ENCODE measurements at regions not wholly inside any gene's neighbourhood (a gene's known extent, or its start where the extent isn't known, plus 50 kb on each side); places are given as distances from the start of the nearest gene placed in this dataset.
"Not testable (repeated sequence)": the region's sequence is repeated elsewhere in the genome, so short reads cannot be mapped to it uniquely, and the experiment has no call there.

DNA sequence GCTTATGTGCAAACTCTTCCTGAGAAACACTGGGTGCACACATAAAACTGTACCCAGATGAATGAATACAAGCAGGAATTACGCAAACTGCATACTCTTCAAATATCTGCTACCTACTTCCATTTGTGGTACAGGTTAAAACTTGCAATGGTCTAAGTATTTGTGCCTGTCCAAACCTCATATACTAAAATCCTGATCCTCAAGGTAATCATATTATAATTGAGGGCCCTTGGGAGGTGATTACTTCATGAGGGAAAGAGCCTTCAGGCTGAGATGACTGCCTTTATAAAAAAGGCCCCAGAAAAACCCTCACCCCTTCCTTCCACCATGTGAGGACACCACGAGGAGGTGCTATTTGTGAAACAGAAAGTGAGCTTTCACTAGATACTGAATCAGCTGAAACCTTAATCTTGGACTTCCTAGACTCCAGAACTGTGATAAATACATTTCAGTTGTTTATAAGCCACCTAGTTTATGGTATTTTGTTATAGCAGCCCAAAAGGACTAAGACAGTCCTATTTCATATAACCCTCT is 1977.2 kb downstream of the PCDH7 start:
- Mint-ChIP-seq H3K36me3 (ENCODE audit: unreplicated experiment) (no peaks in the 10 kb centered on the region), H3K27me3 (ENCODE audit: unreplicated experiment) (no peaks in the 10 kb centered on the region), H3K9me3 (ENCODE audit: unreplicated experiment) (peaks cover 4% of the 10 kb centered on the region), H3K4me3 (ENCODE audit: unreplicated experiment) (no peak overlapping the region), H3K27ac (ENCODE audit: unreplicated experiment) (no peak overlapping the region), H3K4me1 (ENCODE audit: unreplicated experiment) (peaks cover 12% of the 10 kb centered on the region)
- DNase-seq (ENCODE audit: extremely low spot score, unreplicated experiment): no peak
- TF ChIP-seq CTCF (IDR thresholded peaks at IDR 0.05): no peak

GRCh38 chr4:32700838-32701237 is 1980.7 kb downstream of the PCDH7 start:
- H3K27ac Mint-ChIP-seq (ENCODE audit: unreplicated experiment): no peak overlapping the region
- peaks cover 13% of the 10 kb centered on the region for H3K4me1 Mint-ChIP-seq (ENCODE audit: unreplicated experiment)
- H3K4me3 Mint-ChIP-seq (ENCODE audit: unreplicated experiment): no peak overlapping the region
- no peaks in the 10 kb centered on the region for H3K27me3 Mint-ChIP-seq (ENCODE audit: unreplicated experiment)
- DNase-seq (ENCODE audit: extremely low spot score, unreplicated experiment): no peak
- H3K36me3 Mint-ChIP-seq (ENCODE audit: unreplicated experiment): no peaks in the 10 kb centered on the region
- H3K9me3 Mint-ChIP-seq (ENCODE audit: unreplicated experiment): no peaks in the 10 kb centered on the region
- no peak for TF ChIP-seq CTCF (IDR thresholded peaks at IDR 0.05)

GRCh38 chr4:32706893-32707292 is 1986.7 kb downstream of the PCDH7 start:
- Mint-ChIP-seq H3K27ac (ENCODE audit: unreplicated experiment) (no peak overlapping the region), H3K9me3 (ENCODE audit: unreplicated experiment) (peaks cover 4% of the 10 kb centered on the region), H3K27me3 (ENCODE audit: unreplicated experiment) (no peaks in the 10 kb centered on the region), H3K36me3 (ENCODE audit: unreplicated experiment) (no peaks in the 10 kb centered on the region), H3K4me3 (ENCODE audit: unreplicated experiment) (no peak overlapping the region), H3K4me1 (ENCODE audit: unreplicated experiment) (peaks cover 4% of the 10 kb centered on the region)
- no peak for DNase-seq (ENCODE audit: extremely low spot score, unreplicated experiment)
- no peak for TF ChIP-seq CTCF (IDR thresholded peaks at IDR 0.05)

GRCh38 chr4:32716090-32716620 is 1996.0 kb downstream of the PCDH7 start:
- not testable (repeated sequence) for H3K27ac Mint-ChIP-seq (ENCODE audit: unreplicated experiment); H3K36me3 Mint-ChIP-seq (ENCODE audit: unreplicated experiment); DNase-seq (ENCODE audit: extremely low spot score, unreplicated experiment); H3K27me3 Mint-ChIP-seq (ENCODE audit: unreplicated experiment); H3K4me3 Mint-ChIP-seq (ENCODE audit: unreplicated experiment); H3K9me3 Mint-ChIP-seq (ENCODE audit: unreplicated experiment); H3K4me1 Mint-ChIP-seq (ENCODE audit: unreplicated experiment)

GRCh38 chr4:32735856-32736590 is 2015.9 kb downstream of the PCDH7 start:
- no peaks in the 10 kb centered on the region for H3K27me3 Mint-ChIP-seq (ENCODE audit: unreplicated experiment)
- no peak for DNase-seq (ENCODE audit: extremely low spot score, unreplicated experiment)
- no peak for TF ChIP-seq CTCF (IDR thresholded peaks at IDR 0.05)
- peaks cover 5% of the 10 kb centered on the region for H3K4me1 Mint-ChIP-seq (ENCODE audit: unreplicated experiment)
- H3K4me3 Mint-ChIP-seq (ENCODE audit: unreplicated experiment): no peak overlapping the region
- peaks cover 4% of the 10 kb centered on the region for H3K9me3 Mint-ChIP-seq (ENCODE audit: unreplicated experiment)
- H3K27ac Mint-ChIP-seq (ENCODE audit: unreplicated experiment): no peak overlapping the region
- H3K36me3 Mint-ChIP-seq (ENCODE audit: unreplicated experiment): no peaks in the 10 kb centered on the region
